Transverse colon (tissue), 3 donors: ENCODE measurements at regions not wholly inside any gene's neighbourhood (a gene's known extent, or its start where the extent isn't known, plus 50 kb on each side); places are given as distances from the start of the nearest gene placed in this dataset.

Source experiments
- EP300 ChIP-seq: sonication (generic); formaldehyde crosslinking; IDR thresholded peaks from one replicate; pipeline ENCODE4 v1.6.1; 2017; ENCODE audit warnings: antibody characterized with exemption, low read depth
- POLR2A ChIP-seq: fragments of 450-650 bp; IDR thresholded peaks from one replicate; pipeline ENCODE4 v1.6.1; 2016; ENCODE audit warnings: antibody characterized with exemption, mild to moderate bottlenecking, moderate library complexity
- TF ChIP-seq, protein P1 (sequence below), 5 experiments: fragments of 200-600 bp in 3 of 5; fragments of 450-650 bp in 2 of 5; sonication (generic) in 3 of 5; IDR thresholded peaks; 1 replicate in 2 of 5; 2 replicates in 3 of 5; pipeline ENCODE4 v1.5.1; 2016 to 2017; ENCODE audit warnings: antibody characterized with exemption in 5 of 5, inconsistent platforms in 3 of 5, mild to moderate bottlenecking in 2 of 5, moderate library complexity in 1 of 5

DNA sequence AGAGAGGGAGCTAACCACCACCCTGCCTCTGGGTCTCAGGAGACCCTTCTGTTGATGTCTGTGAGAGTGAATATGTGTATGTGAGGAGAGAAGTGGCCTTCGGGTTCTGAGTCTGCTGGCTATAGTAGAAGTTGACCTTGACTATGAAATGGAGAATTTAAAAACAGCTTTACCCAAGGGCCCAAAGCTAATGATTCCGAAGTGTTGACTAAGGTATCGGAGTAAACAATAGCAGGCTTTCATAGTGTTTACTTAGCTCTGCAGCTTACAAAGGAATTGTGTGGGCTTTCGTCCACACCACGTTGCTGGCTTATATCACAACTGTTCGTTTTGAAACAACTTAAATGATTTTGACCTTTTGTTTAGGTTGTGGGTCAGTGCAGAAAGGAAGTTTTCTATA is 126.5 kb upstream of the JAG1 start:
- TF ChIP-seq, protein P1, sequence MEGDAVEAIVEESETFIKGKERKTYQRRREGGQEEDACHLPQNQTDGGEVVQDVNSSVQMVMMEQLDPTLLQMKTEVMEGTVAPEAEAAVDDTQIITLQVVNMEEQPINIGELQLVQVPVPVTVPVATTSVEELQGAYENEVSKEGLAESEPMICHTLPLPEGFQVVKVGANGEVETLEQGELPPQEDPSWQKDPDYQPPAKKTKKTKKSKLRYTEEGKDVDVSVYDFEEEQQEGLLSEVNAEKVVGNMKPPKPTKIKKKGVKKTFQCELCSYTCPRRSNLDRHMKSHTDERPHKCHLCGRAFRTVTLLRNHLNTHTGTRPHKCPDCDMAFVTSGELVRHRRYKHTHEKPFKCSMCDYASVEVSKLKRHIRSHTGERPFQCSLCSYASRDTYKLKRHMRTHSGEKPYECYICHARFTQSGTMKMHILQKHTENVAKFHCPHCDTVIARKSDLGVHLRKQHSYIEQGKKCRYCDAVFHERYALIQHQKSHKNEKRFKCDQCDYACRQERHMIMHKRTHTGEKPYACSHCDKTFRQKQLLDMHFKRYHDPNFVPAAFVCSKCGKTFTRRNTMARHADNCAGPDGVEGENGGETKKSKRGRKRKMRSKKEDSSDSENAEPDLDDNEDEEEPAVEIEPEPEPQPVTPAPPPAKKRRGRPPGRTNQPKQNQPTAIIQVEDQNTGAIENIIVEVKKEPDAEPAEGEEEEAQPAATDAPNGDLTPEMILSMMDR (IDR thresholded peaks at IDR 0.05) = no peak
- TF ChIP-seq POLR2A (no peak), EP300 (no peak)
